WTC11 (cell line): ENCODE measurements at regions not wholly inside any gene's neighbourhood (a gene's known extent, or its start where the extent isn't known, plus 50 kb on each side); places are given as distances from the start of the nearest gene placed in this dataset.

Experiments used
- ATAC-seq: fragments of 200-7000 bp; cut with Tn5 transposase; 2 replicates; pipeline ENCODE4 v1.10.0; 2021; ENCODE audit warnings: mild to moderate bottlenecking, moderate library complexity
- CTCF ChIA-PET: fragments of 300-600 bp; sonication (Branson Sonifier 250); formaldehyde crosslinking; loops from one replicate; lab custom pipeline; 2021; ENCODE audit warnings: antibody characterized with exemption; lab: Charles Lee
- POLR2A ChIA-PET: fragments of 350-600 bp; sonication (Branson Sonifier 250); formaldehyde crosslinking; loops from one replicate; lab custom pipeline; 2021; ENCODE audit warnings: antibody characterized with exemption; lab: Charles Lee
- DNase-seq: peaks from one replicate; pipeline ENCODE4 v3.0.0; 2021; ENCODE audit warnings: low spot score
- H3K27ac Mint-ChIP-seq: 2 replicates; pipeline ENCODE4 v1.8.0; 2021; ENCODE audit warnings: mixed read lengths
- H3K27me3 Mint-ChIP-seq: 2 replicates; pipeline ENCODE4 v1.8.0; 2021; ENCODE audit warnings: low read depth, mild to moderate bottlenecking, moderate library complexity, mixed read lengths
- H3K36me3 Mint-ChIP-seq: 2 replicates; pipeline ENCODE4 v1.8.0; 2021; ENCODE audit warnings: mixed read lengths
- H3K4me1 Mint-ChIP-seq: 2 replicates; pipeline ENCODE4 v1.8.0; 2022; ENCODE audit warnings: mixed read lengths
- H3K4me3 Mint-ChIP-seq: 2 replicates; pipeline ENCODE4 v1.8.0; 2021; ENCODE audit warnings: mild to moderate bottlenecking, moderate library complexity, mixed read lengths
- H3K9me3 Mint-ChIP-seq: 2 replicates; pipeline ENCODE4 v1.8.0; 2021; ENCODE audit warnings: mixed read lengths
- AFF4 ChIP-seq: sonication (generic); formaldehyde crosslinking; IDR thresholded peaks from 2 replicates; pipeline ENCODE4 v1.8.1; 2023; ENCODE audit warnings: mild to moderate bottlenecking, missing genetic modification reagents, borderline replicate concordance
- ATF3 ChIP-seq: sonication (generic); formaldehyde crosslinking; conservative IDR thresholded peaks from 2 replicates; pipeline ENCODE4 v1.8.1; 2022; ENCODE audit warnings: mild to moderate bottlenecking, missing genetic modification reagents
- ATF6 ChIP-seq: sonication (generic); formaldehyde crosslinking; IDR thresholded peaks from 2 replicates; pipeline ENCODE4 v1.8.1; 2023; ENCODE audit warnings: mild to moderate bottlenecking, missing genetic modification reagents
- CTCF ChIP-seq: fragments of 200-600 bp; IDR thresholded peaks from 2 replicates; pipeline ENCODE4 v1.8.0; 2022; ENCODE audit warnings: antibody characterized with exemption
- E2F5 ChIP-seq: sonication (generic); formaldehyde crosslinking; IDR thresholded peaks from 2 replicates; pipeline ENCODE4 v1.8.1; 2022; ENCODE audit warnings: mild to moderate bottlenecking, moderate library complexity, missing genetic modification reagents
- EMX1 ChIP-seq: fragments of 250-450 bp; sonication (Bioruptor Pico); IDR thresholded peaks from 2 replicates; pipeline ENCODE4 v1.8.0; 2021; ENCODE audit warnings: mild to moderate bottlenecking
- ERG ChIP-seq: fragments of 250-450 bp; sonication (Bioruptor Pico); IDR thresholded peaks from 2 replicates; pipeline ENCODE4 v1.8.0; 2021; ENCODE audit warnings: mild to moderate bottlenecking
- GTF2I ChIP-seq: fragments of 250-450 bp; sonication (Bioruptor Pico); conservative IDR thresholded peaks from 2 replicates; pipeline ENCODE4 v1.4.0; 2021; ENCODE audit warnings: mild to moderate bottlenecking
- IRF1 ChIP-seq: sonication (generic); formaldehyde crosslinking; IDR thresholded peaks from 2 replicates; pipeline ENCODE4 v1.8.0; 2023; ENCODE audit warnings: missing genetic modification reagents
- JUN ChIP-seq: sonication (generic); formaldehyde crosslinking; IDR thresholded peaks from 2 replicates; pipeline ENCODE4 v1.8.0; 2023; ENCODE audit warnings: mild to moderate bottlenecking, missing genetic modification reagents
- KAT7 ChIP-seq: sonication (generic); formaldehyde crosslinking; IDR thresholded peaks from 2 replicates; pipeline ENCODE4 v1.8.1; 2023; ENCODE audit warnings: missing genetic modification reagents, mild to moderate bottlenecking, borderline replicate concordance
- PREB ChIP-seq: sonication (generic); formaldehyde crosslinking; IDR thresholded peaks from 2 replicates; pipeline ENCODE4 v1.8.1; 2022; ENCODE audit warnings: mild to moderate bottlenecking, missing genetic modification reagents, moderate library complexity, borderline replicate concordance
- RORB ChIP-seq: fragments of 250-450 bp; sonication (Bioruptor Pico); IDR thresholded peaks from 2 replicates; pipeline ENCODE4 v1.9.0; 2021; ENCODE audit warnings: mild to moderate bottlenecking
- SOX15 ChIP-seq: fragments of 250-450 bp; sonication (Bioruptor Pico); IDR thresholded peaks from 2 replicates; pipeline ENCODE4 v1.9.0; 2021; ENCODE audit warnings: mild to moderate bottlenecking
- ZBTB43 ChIP-seq: sonication (generic); formaldehyde crosslinking; IDR thresholded peaks from 2 replicates; pipeline ENCODE4 v1.8.1; 2023; ENCODE audit warnings: mild to moderate bottlenecking, missing genetic modification reagents
- ZNF671 ChIP-seq: fragments of 250-450 bp; sonication (Bioruptor Pico); IDR thresholded peaks from 2 replicates; pipeline ENCODE4 v1.8.0; 2021; ENCODE audit warnings: mild to moderate bottlenecking

- Mint-ChIP-seq H3K4me3 (no peak overlapping the region), H3K27me3 (no peaks in the 10 kb centered on the region), H3K27ac (no peak overlapping the region), H3K36me3 (peaks cover 31% of the 10 kb centered on the region), H3K4me1 (no peaks in the 10 kb centered on the region), H3K9me3 (peaks cover 52% of the 10 kb centered on the region)
- DNase-seq (no peak), ATAC-seq (no peak)
- ChIA-PET CTCF (no interaction called here), POLR2A (no interaction called here)
- no peak for TF ChIP-seq E2F5 (CRISPR knock-in tag)
- TF ChIP-seq IRF1 (CRISPR knock-in tag) = no peak
- no peak for TF ChIP-seq JUN (CRISPR knock-in tag)
- TF ChIP-seq ATF6 = no peak
- no peak for TF ChIP-seq RORB (CRISPR knock-in tag)
- no peak for TF ChIP-seq ERG
- TF ChIP-seq ATF3 (CRISPR knock-in tag) = no peak
- no peak for TF ChIP-seq ZNF671
- no peak for TF ChIP-seq SOX15 (CRISPR knock-in tag)
Measured at GRCh38 chr12:28807535-28807934, 341.5 kb upstream of the FAR2 start.

GRCh38 chr12:28811457-28811856, 337.6 kb upstream of the FAR2 start:
- Mint-ChIP-seq H3K36me3 (peaks cover 31% of the 10 kb centered on the region), H3K9me3 (peaks cover 52% of the 10 kb centered on the region), H3K4me1 (peaks cover 7% of the 10 kb centered on the region; the same call in 1 of the 2 replicates), H3K27ac (no peak overlapping the region), H3K27me3 (no peaks in the 10 kb centered on the region), H3K4me3 (no peak overlapping the region)
- ChIA-PET POLR2A (no interaction called here), CTCF (no interaction called here)
- no peak for ATAC-seq
- no peak for DNase-seq
- no peak for TF ChIP-seq GTF2I (CRISPR knock-in tag)
- no peak for TF ChIP-seq EMX1 (CRISPR knock-in tag)
- TF ChIP-seq KAT7 = no peak
- no peak for TF ChIP-seq ZBTB43 (CRISPR knock-in tag)
- no peak for TF ChIP-seq PREB
- no peak for TF ChIP-seq ERG
- no peak for TF ChIP-seq CTCF
- TF ChIP-seq AFF4 (CRISPR knock-in tag) = no peak
